ENCODE measurements at regions not wholly inside any gene's neighbourhood (a gene's known extent, or its start where the extent isn't known, plus 50 kb on each side); places are given as distances from the start of the nearest gene placed in this dataset.

GRCh38 chr15:81686021-81686420 lies 312.0 kb upstream of the TMC3 start:
- no peak for TF ChIP-seq TAF1 (IDR thresholded peaks at IDR 0.05; ENCODE audit: borderline replicate concordance, insufficient read depth, low read length)
- no peak for TF ChIP-seq REST (IDR thresholded peaks at IDR 0.05; ENCODE audit: insufficient read depth in 1 of 2, low read depth in 2 of 2, low read length in 2 of 2)
- TF ChIP-seq SIN3A (IDR thresholded peaks at IDR 0.05; ENCODE audit: borderline replicate concordance, insufficient read depth, low read length) = no peak
- TF ChIP-seq POLR2AphosphoS5 (IDR thresholded peaks at IDR 0.05; ENCODE audit: low read depth, low read length) = no peak
- TF ChIP-seq FOXP2 (optimal IDR thresholded peaks at IDR 0.05; ENCODE audit: borderline replicate concordance, extremely low read depth, extremely low read length, insufficient read depth) = no peak

Measured in PFSK-1 (cell line).